ENCODE measurements at regions not wholly inside any gene's neighbourhood (a gene's known extent, or its start where the extent isn't known, plus 50 kb on each side); places are given as distances from the start of the nearest gene placed in this dataset.

DNA sequence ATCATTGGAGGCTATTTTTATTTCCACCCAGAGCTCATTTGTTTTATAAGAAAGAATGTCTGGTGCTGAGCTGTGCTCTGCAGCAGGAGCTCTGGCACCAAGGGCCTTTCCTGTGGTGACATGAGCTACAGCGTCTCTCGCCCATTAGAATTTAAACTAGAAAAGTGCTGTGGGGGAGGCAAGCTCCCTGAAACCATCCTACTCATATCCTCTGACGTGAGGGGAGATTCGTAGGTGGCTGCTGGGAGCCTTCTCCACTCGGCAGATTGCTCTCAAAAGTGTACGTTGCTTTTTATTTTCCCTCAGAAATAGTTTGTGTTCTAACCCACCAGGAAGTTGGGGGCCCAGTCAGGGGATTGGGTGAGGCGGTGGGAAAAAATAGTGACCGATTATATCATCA is 76.3 kb upstream of the ARHGEF3 start:
- Mint-ChIP-seq H3K4me1 (no peaks in the 10 kb centered on the region), H3K4me3 (no peak overlapping the region), H3K36me3 (ENCODE audit: low read depth) (no peaks in the 10 kb centered on the region), H3K27ac (no peak overlapping the region), H3K9me3 (no peaks in the 10 kb centered on the region), H3K27me3 (no peaks in the 10 kb centered on the region)
- TF ChIP-seq, protein P1, sequence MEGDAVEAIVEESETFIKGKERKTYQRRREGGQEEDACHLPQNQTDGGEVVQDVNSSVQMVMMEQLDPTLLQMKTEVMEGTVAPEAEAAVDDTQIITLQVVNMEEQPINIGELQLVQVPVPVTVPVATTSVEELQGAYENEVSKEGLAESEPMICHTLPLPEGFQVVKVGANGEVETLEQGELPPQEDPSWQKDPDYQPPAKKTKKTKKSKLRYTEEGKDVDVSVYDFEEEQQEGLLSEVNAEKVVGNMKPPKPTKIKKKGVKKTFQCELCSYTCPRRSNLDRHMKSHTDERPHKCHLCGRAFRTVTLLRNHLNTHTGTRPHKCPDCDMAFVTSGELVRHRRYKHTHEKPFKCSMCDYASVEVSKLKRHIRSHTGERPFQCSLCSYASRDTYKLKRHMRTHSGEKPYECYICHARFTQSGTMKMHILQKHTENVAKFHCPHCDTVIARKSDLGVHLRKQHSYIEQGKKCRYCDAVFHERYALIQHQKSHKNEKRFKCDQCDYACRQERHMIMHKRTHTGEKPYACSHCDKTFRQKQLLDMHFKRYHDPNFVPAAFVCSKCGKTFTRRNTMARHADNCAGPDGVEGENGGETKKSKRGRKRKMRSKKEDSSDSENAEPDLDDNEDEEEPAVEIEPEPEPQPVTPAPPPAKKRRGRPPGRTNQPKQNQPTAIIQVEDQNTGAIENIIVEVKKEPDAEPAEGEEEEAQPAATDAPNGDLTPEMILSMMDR (IDR thresholded peaks at IDR 0.05): no peak
- ATAC-seq (ENCODE audit: low read depth) (no peak), DNase-seq (no peak)
- intact Hi-C loops (cut with micrococcal nuclease): no loop called here
- ChIA-PET CTCF (no interaction called here), POLR2A (no interaction called here)

DNA sequence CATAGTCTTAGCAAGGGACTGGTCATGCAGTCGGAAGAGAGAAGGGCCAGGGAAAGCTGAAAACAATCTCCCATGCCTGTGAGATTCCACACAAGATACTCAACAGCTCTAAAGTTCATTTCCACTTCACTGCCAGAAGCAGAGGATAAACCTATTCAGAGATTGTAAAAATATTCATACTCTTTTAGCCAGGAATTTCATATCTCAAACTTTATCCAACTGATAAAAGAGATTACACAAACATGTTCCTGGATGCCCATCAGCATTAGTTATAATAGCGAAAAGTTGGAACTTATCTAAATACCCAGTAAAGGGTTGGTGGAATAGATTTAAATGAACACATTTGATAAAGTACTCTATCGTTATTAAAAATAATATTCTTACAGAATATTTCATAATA is 75.2 kb upstream of the ARHGEF3 start:
- DNase-seq (no peak), ATAC-seq (ENCODE audit: low read depth) (no peak)
- Mint-ChIP-seq H3K36me3 (ENCODE audit: low read depth) (no peaks in the 10 kb centered on the region), H3K27me3 (no peaks in the 10 kb centered on the region), H3K4me3 (no peak overlapping the region), H3K9me3 (no peaks in the 10 kb centered on the region), H3K27ac (no peak overlapping the region), H3K4me1 (no peaks in the 10 kb centered on the region)
- intact Hi-C loops (cut with micrococcal nuclease): no loop called here
- TF ChIP-seq, protein P1 (IDR thresholded peaks at IDR 0.05): no peak
- ChIA-PET CTCF (no interaction called here), POLR2A (interaction anchor here (0.6 kb wide), 1 partner anchor 78 kb away, joined by 5 read pairs; no protein-coding TSS in a partner anchor)

DNA sequence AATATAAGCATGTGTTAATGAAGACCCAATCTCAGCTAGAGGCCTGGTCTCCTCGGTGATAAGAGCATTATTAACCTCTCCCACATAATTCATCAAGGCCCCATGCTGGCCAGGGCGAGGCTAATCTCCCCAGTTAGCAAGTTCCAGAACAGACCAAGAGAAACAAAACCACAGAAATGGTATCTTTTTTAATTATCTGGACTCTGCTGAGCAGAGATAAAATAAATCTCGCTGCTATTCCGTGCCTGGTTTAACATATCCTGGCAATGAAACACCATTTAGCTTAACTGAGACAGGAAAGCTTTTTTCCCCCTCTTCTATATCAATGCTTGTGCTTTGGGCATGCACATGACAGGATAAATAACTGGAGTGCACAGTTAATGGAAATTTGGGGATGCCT is 72.5 kb upstream of the ARHGEF3 start:
- H3K4me1 Mint-ChIP-seq: no peaks in the 10 kb centered on the region
- no peak overlapping the region for H3K27ac Mint-ChIP-seq
- no peaks in the 10 kb centered on the region for H3K27me3 Mint-ChIP-seq
- no peaks in the 10 kb centered on the region for H3K9me3 Mint-ChIP-seq
- no peaks in the 10 kb centered on the region for H3K36me3 Mint-ChIP-seq (ENCODE audit: low read depth)
- ChIA-PET POLR2A (no interaction called here), CTCF (no interaction called here)
- no peak for DNase-seq
- intact Hi-C loops (cut with micrococcal nuclease): no loop called here
- no peak for ATAC-seq (ENCODE audit: low read depth)
- TF ChIP-seq, protein P1 (IDR thresholded peaks at IDR 0.05): no peak
- H3K4me3 Mint-ChIP-seq: no peak overlapping the region

DNA sequence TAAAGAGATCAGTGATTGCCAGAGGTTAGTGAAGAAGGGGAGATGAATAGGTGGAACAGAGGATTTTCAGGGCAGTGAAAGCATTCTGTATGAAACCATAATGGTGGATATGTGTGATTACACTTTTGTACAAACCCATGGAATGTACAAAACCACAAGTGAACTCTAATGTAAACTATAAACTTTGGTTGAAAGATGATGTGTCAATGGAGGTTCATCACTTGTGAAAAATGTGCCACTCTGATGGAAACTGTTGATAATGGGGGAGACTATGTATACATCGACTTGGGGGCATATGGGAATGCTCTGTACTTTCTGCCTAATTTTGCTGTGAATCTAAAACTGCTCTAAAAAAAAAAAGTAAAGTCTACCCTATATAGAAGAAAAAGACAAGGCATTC is 68.7 kb upstream of the ARHGEF3 start:
- Mint-ChIP-seq H3K9me3 (no peaks in the 10 kb centered on the region), H3K27ac (no peak overlapping the region), H3K4me3 (no peak overlapping the region), H3K27me3 (no peaks in the 10 kb centered on the region), H3K36me3 (ENCODE audit: low read depth) (no peaks in the 10 kb centered on the region), H3K4me1 (no peaks in the 10 kb centered on the region)
- ChIA-PET POLR2A (no interaction called here), CTCF (no interaction called here)
- intact Hi-C loops (cut with micrococcal nuclease): no loop called here
- TF ChIP-seq, protein P1 (IDR thresholded peaks at IDR 0.05): no peak
- no peak for DNase-seq
- no peak for ATAC-seq (ENCODE audit: low read depth)

DNA sequence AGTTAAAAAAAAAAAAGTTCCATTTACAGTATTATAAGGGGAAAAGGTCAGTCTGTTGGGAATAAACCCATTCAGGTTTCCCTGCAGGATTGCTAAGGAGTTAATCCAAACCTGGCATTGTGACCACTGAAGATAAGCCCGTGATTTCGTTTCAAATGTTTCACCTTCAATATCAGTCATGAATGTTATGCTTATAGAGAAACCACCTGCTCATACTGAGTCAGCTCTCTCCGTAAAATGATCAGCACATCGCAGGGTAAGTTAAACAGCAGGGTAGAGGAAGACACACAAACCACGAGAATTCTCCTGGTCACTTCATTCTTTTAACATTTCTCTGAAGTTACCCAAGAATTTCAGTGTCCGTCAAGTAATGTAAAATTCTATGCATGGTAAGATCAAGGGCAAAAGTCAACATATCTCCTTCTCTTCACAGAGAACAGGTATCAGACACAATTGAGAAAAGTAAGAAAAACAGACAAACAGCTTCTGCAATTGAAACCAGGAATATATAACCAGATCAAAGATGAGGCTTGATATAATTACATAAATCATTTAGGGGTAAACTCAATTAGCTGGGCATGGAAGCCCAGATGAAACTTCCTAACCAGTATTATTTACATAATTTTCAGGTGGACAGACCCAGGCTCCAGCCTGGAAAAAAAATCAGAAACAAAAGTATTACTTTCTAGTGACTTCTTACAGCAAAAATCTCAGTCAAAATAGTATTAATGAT is 67.6 kb upstream of the ARHGEF3 start:
- Mint-ChIP-seq H3K4me3 (no peak overlapping the region), H3K27ac (no peak overlapping the region), H3K27me3 (no peaks in the 10 kb centered on the region), H3K9me3 (no peaks in the 10 kb centered on the region), H3K36me3 (ENCODE audit: low read depth) (no peaks in the 10 kb centered on the region), H3K4me1 (no peaks in the 10 kb centered on the region)
- ATAC-seq (ENCODE audit: low read depth): no peak
- intact Hi-C loops (cut with micrococcal nuclease): no loop called here
- TF ChIP-seq, protein P1 (IDR thresholded peaks at IDR 0.05): no peak
- no peak for DNase-seq
- ChIA-PET CTCF (no interaction called here), POLR2A (no interaction called here)
